DND-41 (cell line): ENCODE measurements at regions not wholly inside any gene's neighbourhood (a gene's known extent, or its start where the extent isn't known, plus 50 kb on each side); places are given as distances from the start of the nearest gene placed in this dataset.

Experiments
- ATAC-seq: fragments of 200-7000 bp; cut with Tn5 transposase; 3 replicates; pipeline ENCODE4 v1.9.1; 2021; ENCODE audit warnings: low read depth; ENCODE audit not compliant: insufficient read depth
- DNase-seq: peaks from one replicate; pipeline ENCODE4 v3.0.0-alpha.2; 2020
- H2AFZ ChIP-seq: 2 replicates; pipeline ENCODE4 v1.6.0; 2012; ENCODE audit warnings: low read depth, low read length
- H3K27ac ChIP-seq: 2 replicates; pipeline ENCODE4 v1.5.1; 2012; ENCODE audit warnings: low read length, inconsistent platforms
- H3K27me3 ChIP-seq: fragments of 200-600 bp; sonication (generic); 2 replicates; pipeline ENCODE4 v1.6.0; 2012; ENCODE audit warnings: low read length, mild to moderate bottlenecking, inconsistent platforms; ENCODE audit not compliant: insufficient read depth, poor library complexity
- H3K36me3 ChIP-seq: 2 replicates; pipeline ENCODE4 v1.5.1; 2012; ENCODE audit warnings: low read length, inconsistent platforms; ENCODE audit not compliant: insufficient read depth
- H3K4me1 ChIP-seq: 2 replicates; pipeline ENCODE4 v1.5.1; 2012; ENCODE audit warnings: mild to moderate bottlenecking, low read length; ENCODE audit not compliant: insufficient read depth
- H3K4me2 ChIP-seq: 2 replicates; pipeline ENCODE4 v1.6.0; 2012; ENCODE audit warnings: mild to moderate bottlenecking, moderate library complexity, low read length, inconsistent platforms; ENCODE audit not compliant: insufficient read depth
- H3K4me3 ChIP-seq, 2 experiments: fragments of 200-600 bp in 1 of 2; shearing (Covaris generic) in 1 of 2; 2 replicates each; pipeline ENCODE4 v1.5.1; 2012 to 2016; ENCODE audit warnings: inconsistent platforms in 2 of 2, low read length in 2 of 2, mild to moderate bottlenecking in 2 of 2, low read depth in 1 of 2, moderate library complexity in 1 of 2
- H3K79me2 ChIP-seq: 2 replicates; pipeline ENCODE4 v1.6.0; 2012; ENCODE audit warnings: low read length, inconsistent platforms; ENCODE audit not compliant: insufficient read depth
- H3K9ac ChIP-seq: 2 replicates; pipeline ENCODE4 v1.6.0; 2012; ENCODE audit warnings: low read depth, mild to moderate bottlenecking, inconsistent platforms, low read length, moderate library complexity
- H3K9me3 ChIP-seq: 2 replicates; pipeline ENCODE4 v1.5.1; 2012; ENCODE audit warnings: low read length, moderate library complexity, mild to moderate bottlenecking, inconsistent platforms; ENCODE audit not compliant: insufficient read depth, severe bottlenecking
- H4K20me1 ChIP-seq: 2 replicates; pipeline ENCODE4 v1.6.0; 2012; ENCODE audit warnings: low read length; ENCODE audit not compliant: insufficient read depth
- CTCF ChIP-seq: IDR thresholded peaks from 2 replicates; pipeline ENCODE4 v1.5.1; 2012; ENCODE audit warnings: borderline replicate concordance, low read length, moderate library complexity, mild to moderate bottlenecking; ENCODE audit not compliant: poor library complexity, severe bottlenecking; ENCODE audit errors: extremely low read depth
- EZH2 ChIP-seq: IDR thresholded peaks from 3 replicates; pipeline ENCODE4 v1.6.1; 2012; ENCODE audit warnings: borderline replicate concordance, low read depth, mild to moderate bottlenecking, moderate library complexity, low read length, inconsistent platforms; ENCODE audit not compliant: severe bottlenecking

GRCh38 chr3:107907996-107908395 lies 182.8 kb downstream of the CD47 start:
- no peaks in the 10 kb centered on the region for H3K4me1 ChIP-seq
- no peaks in the 10 kb centered on the region for H4K20me1 ChIP-seq
- no peaks in the 10 kb centered on the region for H3K36me3 ChIP-seq
- no peak for ATAC-seq
- no peak overlapping the region for H3K4me3 ChIP-seq
- no peak overlapping the region for H2AFZ ChIP-seq
- no peaks in the 10 kb centered on the region for H3K9me3 ChIP-seq
- no peak overlapping the region for H3K4me2 ChIP-seq
- H3K27ac ChIP-seq, result no peak overlapping the region
- no peak for DNase-seq
- H3K27me3 ChIP-seq, result no peaks in the 10 kb centered on the region
- no peak overlapping the region for H3K9ac ChIP-seq
- no peaks in the 10 kb centered on the region for H3K79me2 ChIP-seq
- TF ChIP-seq CTCF, result no peak
- no peak for TF ChIP-seq EZH2

- H3K79me2 ChIP-seq, result no peaks in the 10 kb centered on the region
- no peak overlapping the region for H3K27ac ChIP-seq
- H3K27me3 ChIP-seq, result no peaks in the 10 kb centered on the region
- ATAC-seq, result no peak
- H3K9ac ChIP-seq, result no peak overlapping the region
- DNase-seq, result no peak
- no peak overlapping the region for H3K4me3 ChIP-seq
- no peaks in the 10 kb centered on the region for H4K20me1 ChIP-seq
- H3K9me3 ChIP-seq, result no peaks in the 10 kb centered on the region
- TF ChIP-seq EZH2 (no peak), CTCF (no peak)
- no peaks in the 10 kb centered on the region for H3K36me3 ChIP-seq
- H3K4me1 ChIP-seq, result no peaks in the 10 kb centered on the region
- no peak overlapping the region for H3K4me2 ChIP-seq
- H2AFZ ChIP-seq, result no peak overlapping the region
Measured at GRCh38 chr3:107904536-107905066, 186.2 kb downstream of the CD47 start.

GRCh38 chr3:107899990-107900651 lies 190.7 kb downstream of the CD47 start:
- H3K27ac ChIP-seq, result no peak overlapping the region
- H3K79me2 ChIP-seq, result no peaks in the 10 kb centered on the region
- no peak overlapping the region for H3K4me2 ChIP-seq
- H3K9me3 ChIP-seq, result no peaks in the 10 kb centered on the region
- DNase-seq (no peak), ATAC-seq (no peak)
- no peaks in the 10 kb centered on the region for H3K27me3 ChIP-seq
- H3K4me1 ChIP-seq, result no peaks in the 10 kb centered on the region
- no peak overlapping the region for H3K9ac ChIP-seq
- H3K4me3 ChIP-seq, result no peak overlapping the region
- no peaks in the 10 kb centered on the region for H3K36me3 ChIP-seq
- no peak overlapping the region for H2AFZ ChIP-seq
- H4K20me1 ChIP-seq, result no peaks in the 10 kb centered on the region
- TF ChIP-seq EZH2 (no peak), CTCF (no peak)
